Vagina (tissue), 2 donors: ENCODE measurements at regions not wholly inside any gene's neighbourhood (a gene's known extent, or its start where the extent isn't known, plus 50 kb on each side); places are given as distances from the start of the nearest gene placed in this dataset.

ENCODE experiments used
- DNase-seq, 2 donors: peaks; one replicate each; pipeline ENCODE4 v3.0.0-alpha.2; 2017; ENCODE audit errors: extremely low spot score in 2 of 2
- H3K27ac ChIP-seq: fragments of 200-600 bp; sonication (generic); one replicate; pipeline ENCODE4 v1.5.1; 2019
- H3K27me3 ChIP-seq: fragments of 200-600 bp; sonication (generic); one replicate; pipeline ENCODE4 v1.5.1; 2019
- H3K36me3 ChIP-seq, 2 donors: fragments of 200-600 bp; sonication (generic); one replicate each; pipeline ENCODE4 v1.5.1; 2017 to 2019
- H3K4me1 ChIP-seq: fragments of 200-600 bp; sonication (generic); one replicate; pipeline ENCODE4 v1.5.1; 2019
- H3K4me3 ChIP-seq, 2 donors: fragments of 200-600 bp; sonication (generic); 1 replicate in 1 of 2; 2 replicates in 1 of 2; pipeline ENCODE4 v1.5.1; 2016 to 2019
- H3K9me3 ChIP-seq: fragments of 200-600 bp; sonication (generic); one replicate; pipeline ENCODE4 v1.5.1; 2019
- CTCF ChIP-seq, 3 experiments: fragments of 450-650 bp in 2 of 3; fragments of 200-600 bp in 1 of 3; sonication (generic) in 1 of 3; IDR thresholded peaks; one replicate each; pipeline ENCODE4 v1.5.1; 2017 to 2019; ENCODE audit warnings: antibody characterized with exemption in 3 of 3, mild to moderate bottlenecking in 2 of 3, moderate library complexity in 2 of 3
- POLR2A ChIP-seq, 2 donors: fragments of 450-650 bp; IDR thresholded peaks; one replicate each; pipeline ENCODE4 v1.6.1; 2017; ENCODE audit warnings: antibody characterized with exemption in 2 of 2, mild to moderate bottlenecking in 2 of 2, moderate library complexity in 2 of 2
- POLR2AphosphoS5 ChIP-seq, 2 donors: sonication (generic); formaldehyde crosslinking; IDR thresholded peaks; one replicate each; pipeline ENCODE4 v1.9.0; 2017; ENCODE audit warnings: antibody characterized with exemption in 2 of 2, mild to moderate bottlenecking in 2 of 2, low read depth in 1 of 2; ENCODE audit not compliant: insufficient read depth in 1 of 2
- intact Hi-C: fragments of 100-400 bp; cut with DNase I; formaldehyde crosslinking; loops from one replicate; pipeline ENCODE4 v1.15.1; 2023

GRCh38 chr5:87948486-87948885 is 320.2 kb downstream of the TMEM161B start:
- no peak overlapping the region for H3K27ac ChIP-seq
- H3K4me3 ChIP-seq = no peak overlapping the region
- intact Hi-C loops = no loop called here
- H3K27me3 ChIP-seq = no peaks in the 10 kb centered on the region
- no peaks in the 10 kb centered on the region for H3K4me1 ChIP-seq
- H3K36me3 ChIP-seq = no peaks in the 10 kb centered on the region
- TF ChIP-seq POLR2A (IDR thresholded peaks at IDR 0.05) (no peak), POLR2AphosphoS5 (IDR thresholded peaks at IDR 0.05; ENCODE audit: insufficient read depth in 1 of 2, low read depth in 1 of 2) (no peak), CTCF (IDR thresholded peaks at IDR 0.05) (no peak)
- H3K9me3 ChIP-seq = no peaks in the 10 kb centered on the region
- DNase-seq = no peak

- intact Hi-C loops = no loop called here
- TF ChIP-seq POLR2A (IDR thresholded peaks at IDR 0.05) (no peak), CTCF (IDR thresholded peaks at IDR 0.05) (no peak), POLR2AphosphoS5 (IDR thresholded peaks at IDR 0.05; ENCODE audit: insufficient read depth in 1 of 2, low read depth in 1 of 2) (no peak)
- Histone ChIP-seq H3K36me3 (no peaks in the 10 kb centered on the region), H3K27ac (no peak overlapping the region), H3K27me3 (no peaks in the 10 kb centered on the region), H3K4me3 (no peak overlapping the region), H3K4me1 (no peaks in the 10 kb centered on the region), H3K9me3 (no peaks in the 10 kb centered on the region)
- no peak for DNase-seq
These were observed 322.4 kb downstream of the TMEM161B start for GRCh38 chr5:87946271-87946670.

- TF ChIP-seq POLR2AphosphoS5 (IDR thresholded peaks at IDR 0.05; ENCODE audit: insufficient read depth in 1 of 2, low read depth in 1 of 2) (no peak), CTCF (IDR thresholded peaks at IDR 0.05) (no peak), POLR2A (IDR thresholded peaks at IDR 0.05) (no peak)
- Histone ChIP-seq H3K4me1 (no peaks in the 10 kb centered on the region), H3K27me3 (no peaks in the 10 kb centered on the region), H3K36me3 (no peaks in the 10 kb centered on the region), H3K9me3 (no peaks in the 10 kb centered on the region), H3K4me3 (no peak overlapping the region), H3K27ac (no peak overlapping the region)
- DNase-seq = no peak
- intact Hi-C loops = no loop called here
These were observed 323.4 kb downstream of the TMEM161B start for GRCh38 chr5:87945286-87945650.

GRCh38 chr5:87944553-87945285 is 323.9 kb downstream of the TMEM161B start:
- Histone ChIP-seq H3K36me3 (no peaks in the 10 kb centered on the region), H3K4me3 (no peak overlapping the region), H3K4me1 (no peaks in the 10 kb centered on the region), H3K27ac (no peak overlapping the region), H3K27me3 (no peaks in the 10 kb centered on the region), H3K9me3 (no peaks in the 10 kb centered on the region)
- no peak for DNase-seq
- intact Hi-C loops = no loop called here
- no peak for TF ChIP-seq POLR2A (IDR thresholded peaks at IDR 0.05)
- no peak for TF ChIP-seq POLR2AphosphoS5 (IDR thresholded peaks at IDR 0.05; ENCODE audit: insufficient read depth in 1 of 2, low read depth in 1 of 2)
- no peak for TF ChIP-seq CTCF (IDR thresholded peaks at IDR 0.05)

- H3K27me3 ChIP-seq = no peaks in the 10 kb centered on the region
- H3K36me3 ChIP-seq = no peaks in the 10 kb centered on the region
- H3K27ac ChIP-seq = no peak overlapping the region
- H3K4me3 ChIP-seq = no peak overlapping the region
- no peaks in the 10 kb centered on the region for H3K4me1 ChIP-seq
- intact Hi-C loops = no loop called here
- no peak for DNase-seq
- H3K9me3 ChIP-seq = no peaks in the 10 kb centered on the region
- TF ChIP-seq POLR2A (IDR thresholded peaks at IDR 0.05) (no peak), CTCF (IDR thresholded peaks at IDR 0.05) (no peak), POLR2AphosphoS5 (IDR thresholded peaks at IDR 0.05; ENCODE audit: insufficient read depth in 1 of 2, low read depth in 1 of 2) (no peak)
These were observed 327.9 kb downstream of the TMEM161B start for GRCh38 chr5:87940775-87941174.
